Right ventricle myocardium superior (tissue), 1 donor: ENCODE measurements at regions not wholly inside any gene's neighbourhood (a gene's known extent, or its start where the extent isn't known, plus 50 kb on each side); places are given as distances from the start of the nearest gene placed in this dataset.
"Not testable (repeated sequence)": the region's sequence is repeated elsewhere in the genome, so short reads cannot be mapped to it uniquely, and the experiment has no call there.

Experiments used
- ATAC-seq: fragments of 200-7000 bp; cut with Tn5 transposase; one replicate; pipeline ENCODE4 v1.9.1; 2020; ENCODE audit warnings: mild to moderate bottlenecking; ENCODE audit not compliant: poor library complexity
- DNase-seq: peaks from one replicate; pipeline ENCODE4 v3.0.0-alpha.2; 2020
- intact Hi-C: fragments of 100-400 bp; cut with DNase I; formaldehyde crosslinking; loops from one replicate; pipeline ENCODE4 v1.11.2; 2022
- donor health status: DM: no; HTN: yes; CAD: no; lungs with severe emphysema.

DNA sequence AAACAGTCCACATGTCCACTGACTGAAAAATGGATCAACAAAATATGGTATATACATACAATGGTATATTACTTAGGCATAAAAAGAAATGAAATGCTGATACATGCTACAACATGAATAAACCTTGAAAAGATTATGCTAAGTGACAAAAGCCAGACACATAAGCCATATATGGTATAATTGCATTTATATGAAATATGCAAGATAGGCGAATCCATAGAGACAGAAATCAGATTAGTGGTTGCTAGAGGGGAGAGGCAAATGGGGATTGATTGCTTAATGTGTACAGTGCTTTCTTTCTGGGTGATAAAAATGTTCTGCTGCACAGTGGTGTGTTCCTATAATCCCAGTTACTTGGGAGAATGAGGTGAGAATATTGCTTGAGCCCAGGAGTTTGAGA lies 171.0 kb downstream of the CYP26B1 start:
- ATAC-seq (no peak), DNase-seq (no peak)
- intact Hi-C loops, result no loop called here

DNA sequence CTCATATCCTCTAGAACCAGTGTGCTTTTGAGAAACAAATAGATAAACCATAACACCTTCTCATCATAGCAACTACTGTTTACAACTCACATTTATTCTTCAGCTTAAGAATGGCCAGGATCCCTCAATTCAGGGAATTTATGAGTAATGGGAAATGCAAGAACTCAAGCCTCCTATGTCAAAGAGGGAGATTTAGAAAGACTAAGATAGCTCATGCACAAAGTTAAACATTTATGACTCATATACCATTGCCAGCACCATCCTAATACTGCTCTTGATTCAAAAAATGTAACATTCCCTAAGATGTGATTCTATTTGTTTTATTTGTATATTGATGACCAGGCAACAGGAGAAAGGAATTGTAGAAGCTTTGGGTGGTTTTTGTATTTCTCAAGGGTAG lies 172.8 kb downstream of the CYP26B1 start:
- DNase-seq (no peak), ATAC-seq (no peak)
- intact Hi-C loops, result no loop called here

DNA sequence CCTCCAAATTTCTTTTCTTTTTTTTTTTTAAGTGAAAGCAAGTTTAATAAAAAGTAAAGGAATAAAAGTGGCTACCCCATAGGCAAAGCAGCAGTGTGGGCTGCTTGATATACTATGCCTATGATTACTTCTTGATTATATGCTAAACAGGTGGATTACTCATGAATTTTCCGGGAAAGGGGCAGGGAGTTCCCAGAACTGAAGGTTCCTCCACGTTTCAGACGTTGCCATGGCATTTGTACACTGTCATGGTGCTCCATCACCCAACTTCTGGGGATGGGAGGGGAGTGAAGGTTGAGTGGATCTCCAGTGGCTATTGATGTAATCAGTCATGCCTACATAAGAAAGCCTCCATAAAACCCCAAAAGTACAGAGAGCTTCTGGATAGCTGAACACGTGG lies 176.2 kb downstream of the CYP26B1 start:
- no peak for DNase-seq
- no peak for ATAC-seq
- intact Hi-C loops, result no loop called here

DNA sequence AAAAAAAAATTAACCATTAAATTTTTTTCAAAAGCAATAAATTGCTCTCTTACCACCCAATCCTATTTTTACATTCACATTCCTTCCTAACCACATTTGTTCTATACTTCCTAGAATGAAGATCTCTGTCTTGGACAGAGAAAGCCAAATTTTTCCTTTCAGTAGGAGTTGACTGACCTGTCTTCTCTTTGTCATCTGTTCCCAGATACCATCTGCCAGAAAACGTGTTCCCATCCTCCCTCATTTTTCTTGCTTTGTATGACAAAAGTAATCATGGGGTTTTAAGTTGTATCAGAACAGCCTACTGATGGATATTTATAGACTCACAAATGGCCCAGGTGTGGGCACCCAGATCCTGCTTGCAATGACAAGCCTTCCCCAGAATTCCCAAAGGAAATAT lies 182.1 kb downstream of the CYP26B1 start:
- no peak for ATAC-seq
- intact Hi-C loops, result no loop called here
- no peak for DNase-seq

DNA sequence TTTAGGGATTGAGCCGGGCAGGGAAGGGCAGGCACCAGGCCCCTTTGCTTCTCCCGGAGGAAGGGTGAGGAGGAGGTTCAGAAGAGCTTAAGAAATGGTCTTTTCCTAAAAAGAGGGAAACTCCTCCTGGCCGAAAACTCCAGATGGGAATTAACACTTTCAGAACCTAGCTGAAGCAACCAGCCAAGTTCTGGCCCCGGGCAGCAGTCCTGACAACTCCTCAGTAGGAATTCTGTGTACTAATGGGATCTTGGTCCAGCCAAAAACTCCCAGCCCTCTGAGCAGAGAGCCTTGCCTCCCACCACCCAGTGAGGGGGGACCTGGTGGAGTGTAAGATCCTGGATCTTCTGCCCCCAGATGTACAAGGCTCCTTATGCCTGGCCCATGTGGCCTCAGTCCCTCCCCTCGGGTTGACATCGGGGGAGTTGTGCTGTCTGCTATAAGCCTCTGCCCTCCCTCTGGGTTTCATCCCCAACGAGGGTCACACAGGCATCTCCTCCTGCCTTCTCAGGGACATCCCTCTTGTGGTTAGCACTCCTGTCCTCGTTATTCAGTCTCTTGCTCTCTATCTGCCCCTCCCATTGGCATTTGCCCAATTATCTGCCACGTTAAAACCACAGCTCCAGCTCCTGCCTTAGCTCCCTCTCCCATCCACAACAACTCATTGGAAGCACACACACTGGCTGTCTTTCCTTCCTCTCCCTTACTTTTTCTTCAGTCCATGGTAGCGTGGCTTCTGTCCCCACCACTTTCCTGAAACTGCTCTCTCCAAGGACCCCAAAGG lies 184.6 kb downstream of the CYP26B1 start:
- intact Hi-C loops, result no loop called here
- ATAC-seq (no peak), DNase-seq (no peak)

DNA sequence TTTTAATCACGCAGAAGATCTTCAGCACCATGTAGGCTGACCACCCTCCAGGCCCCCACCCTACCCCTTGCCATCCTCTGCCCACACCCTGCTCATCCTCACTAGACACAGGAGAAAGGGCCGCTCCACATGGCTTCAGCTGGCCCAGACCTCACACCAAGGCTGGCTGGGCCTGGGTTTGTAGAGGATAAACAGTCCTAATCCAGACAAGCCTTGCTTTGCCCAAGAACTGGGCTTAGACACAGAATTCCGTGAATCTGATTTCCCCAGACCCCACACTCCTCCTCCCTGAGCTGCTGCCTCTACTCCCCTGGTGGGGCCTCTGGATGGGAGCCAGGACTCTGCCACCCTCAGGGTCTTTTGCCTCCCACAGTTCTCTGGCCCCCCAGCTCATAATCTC lies 185.3 kb downstream of the CYP26B1 start:
- intact Hi-C loops, result no loop called here
- DNase-seq (no peak), ATAC-seq (no peak)

DNA sequence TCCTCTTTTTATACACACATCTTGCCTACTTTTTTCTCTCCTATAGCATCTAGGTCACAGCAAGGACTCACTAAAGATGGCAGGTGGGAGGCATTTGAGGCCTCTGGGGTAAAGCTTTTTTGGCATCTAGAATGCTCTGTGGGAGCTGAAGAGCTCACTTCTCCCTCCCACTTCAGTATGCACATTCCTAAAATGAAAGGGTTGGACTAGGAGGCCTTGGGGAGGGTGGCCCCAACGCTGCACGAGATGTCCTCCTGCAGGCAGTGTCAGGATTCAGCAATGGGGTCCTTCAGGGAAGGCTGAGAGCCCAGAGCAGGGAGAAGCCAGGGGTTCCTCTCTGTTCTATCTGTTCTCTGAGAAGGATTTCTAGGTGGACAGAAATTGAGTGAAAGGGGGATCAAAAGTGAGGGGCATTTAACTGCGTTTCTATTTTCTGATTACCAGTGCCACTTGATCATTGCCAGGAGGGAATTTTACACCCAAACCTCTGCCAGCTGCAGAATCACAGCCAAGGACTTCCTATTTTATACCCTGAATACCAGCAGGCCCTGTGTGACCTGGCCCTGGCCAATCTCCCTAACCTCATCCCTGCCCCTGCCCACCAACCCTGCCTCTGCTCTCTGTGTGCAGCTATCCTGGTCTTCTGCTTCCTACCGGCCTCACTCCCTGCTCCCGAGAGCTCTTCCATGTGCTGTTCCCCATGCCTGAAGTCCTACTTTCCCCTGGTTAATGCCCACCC lies 186.2 kb downstream of the CYP26B1 start:
- intact Hi-C loops, result no loop called here
- peak; percentile 58 for ATAC-seq

DNA sequence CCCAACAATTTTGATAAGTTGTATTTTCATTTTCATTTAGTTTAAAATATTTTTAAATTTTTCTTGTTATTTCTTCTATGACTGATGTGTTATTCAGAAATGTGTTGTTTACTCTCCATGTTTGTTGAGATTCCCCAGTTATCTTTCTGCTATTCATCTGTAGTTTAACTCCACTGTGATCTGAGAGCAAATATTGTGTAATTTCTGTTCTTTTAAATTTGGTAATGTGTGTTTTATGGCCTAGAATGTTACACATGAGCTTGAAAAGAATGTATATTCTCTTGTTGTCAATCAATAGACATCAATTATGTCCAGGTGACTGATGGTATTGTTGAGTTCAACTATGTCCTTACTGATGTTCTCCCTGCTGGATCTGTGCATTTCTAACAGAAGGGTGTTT lies 188.2 kb downstream of the CYP26B1 start:
- DNase-seq, result no peak
- intact Hi-C loops, result no loop called here
- no peak for ATAC-seq

More for the DNA sequence above, 186.2 kb downstream of the CYP26B1 start:
- no peak for DNase-seq

DNA sequence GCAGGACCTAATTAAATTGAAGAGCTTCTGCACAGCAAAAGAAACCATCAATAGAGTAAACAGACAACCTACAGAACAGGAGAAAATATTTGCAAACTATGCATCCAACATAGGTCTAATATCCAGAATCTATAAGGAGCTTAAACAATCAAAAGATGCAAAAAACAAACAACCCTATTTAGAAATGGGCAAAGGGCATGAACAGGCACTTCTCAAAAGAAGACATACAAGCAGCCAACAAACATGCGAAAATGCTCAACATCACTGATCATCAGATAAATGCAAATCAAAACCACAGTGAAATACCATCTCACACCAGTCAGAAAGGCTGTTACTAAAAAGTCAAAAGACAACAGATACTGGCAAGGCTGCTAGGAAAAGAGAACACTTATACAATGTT lies 189.2 kb downstream of the CYP26B1 start:
- intact Hi-C loops, ATAC-seq, DNase-seq: not testable (repeated sequence)

DNA sequence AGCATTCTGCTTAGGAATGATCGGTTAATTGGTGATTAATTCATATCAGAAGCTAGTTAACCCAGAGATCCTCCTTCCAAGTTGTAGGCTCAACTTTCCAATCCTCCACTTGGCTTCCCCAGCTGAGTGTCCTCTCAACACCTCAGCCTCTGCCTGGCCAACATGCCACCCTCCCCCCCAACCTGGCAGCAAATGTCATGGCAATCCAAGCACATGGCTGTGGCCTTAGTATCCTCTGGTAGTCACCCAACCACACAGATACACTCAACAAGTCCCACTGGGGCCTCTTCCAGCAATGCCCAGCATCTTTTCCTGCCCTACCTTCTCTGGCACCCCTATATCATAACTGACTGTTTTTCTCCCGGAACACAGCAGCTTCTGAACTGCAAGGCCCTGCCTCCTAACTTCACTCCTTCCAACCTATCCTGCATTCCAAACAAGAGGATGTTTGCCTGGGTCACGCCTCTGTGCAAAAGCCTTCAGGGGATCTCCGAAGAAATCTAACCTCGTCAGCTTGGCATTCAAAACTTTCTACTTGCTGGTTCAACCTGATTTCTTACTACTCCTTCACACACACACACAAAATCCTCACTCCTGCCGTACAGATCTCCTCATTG lies 195.0 kb downstream of the CYP26B1 start:
- DNase-seq (no peak), ATAC-seq (no peak)
- intact Hi-C loops, result no loop called here

DNA sequence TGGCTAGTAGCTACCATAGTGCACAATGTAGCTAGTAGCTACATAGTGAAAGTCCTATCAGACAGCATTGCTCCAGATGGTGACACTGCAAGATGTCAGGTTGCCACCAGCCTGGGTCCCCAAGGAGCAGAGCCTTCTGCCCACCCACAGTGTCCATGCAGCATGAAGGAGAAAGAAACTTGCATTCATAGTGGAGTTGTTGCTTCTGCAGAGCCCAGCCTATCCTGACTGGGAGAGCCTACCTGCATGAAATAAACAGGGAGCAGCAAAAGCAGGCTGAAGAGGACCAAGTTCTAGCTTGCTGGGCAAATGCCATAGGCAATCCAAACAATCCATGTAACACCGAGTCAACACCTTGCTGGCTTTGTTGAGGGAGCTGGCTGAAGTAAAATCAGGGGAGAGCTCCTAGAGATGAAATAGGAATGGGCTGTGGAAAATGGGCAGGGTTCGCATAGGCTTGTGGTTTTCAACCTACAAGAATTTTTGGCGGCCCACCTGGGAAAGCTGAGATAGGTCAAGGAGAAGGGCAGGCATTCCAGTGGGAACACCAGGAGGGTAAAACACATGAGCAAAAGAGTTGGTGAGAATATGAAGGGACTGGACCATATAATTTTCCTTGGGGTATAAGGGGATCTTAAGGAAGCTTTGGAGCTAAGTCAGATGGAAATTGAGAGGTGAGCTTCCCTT lies 195.8 kb downstream of the CYP26B1 start:
- no peak for ATAC-seq
- intact Hi-C loops, result no loop called here
- DNase-seq, result no peak

DNA sequence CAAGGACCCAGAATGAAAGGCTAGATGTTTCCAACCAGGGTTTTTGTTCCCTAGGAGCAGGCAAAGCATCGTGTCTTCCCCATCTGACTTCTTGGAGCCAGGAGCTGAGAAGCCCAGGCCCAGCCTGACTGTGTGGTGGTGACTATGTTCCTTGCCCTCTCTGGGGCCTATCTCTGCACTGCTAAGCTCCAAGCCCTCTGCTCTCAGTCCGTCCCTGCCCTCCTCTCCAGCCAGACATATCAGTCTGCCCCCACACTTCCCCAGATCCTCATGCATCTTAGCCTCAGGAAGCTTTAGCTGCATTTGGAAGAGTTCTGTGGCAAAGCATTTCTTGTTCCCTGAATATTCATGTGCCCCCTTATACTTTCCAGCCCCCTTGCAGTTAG lies 196.6 kb downstream of the CYP26B1 start:
- no peak for ATAC-seq
- no peak for DNase-seq
- intact Hi-C loops, result no loop called here

DNA sequence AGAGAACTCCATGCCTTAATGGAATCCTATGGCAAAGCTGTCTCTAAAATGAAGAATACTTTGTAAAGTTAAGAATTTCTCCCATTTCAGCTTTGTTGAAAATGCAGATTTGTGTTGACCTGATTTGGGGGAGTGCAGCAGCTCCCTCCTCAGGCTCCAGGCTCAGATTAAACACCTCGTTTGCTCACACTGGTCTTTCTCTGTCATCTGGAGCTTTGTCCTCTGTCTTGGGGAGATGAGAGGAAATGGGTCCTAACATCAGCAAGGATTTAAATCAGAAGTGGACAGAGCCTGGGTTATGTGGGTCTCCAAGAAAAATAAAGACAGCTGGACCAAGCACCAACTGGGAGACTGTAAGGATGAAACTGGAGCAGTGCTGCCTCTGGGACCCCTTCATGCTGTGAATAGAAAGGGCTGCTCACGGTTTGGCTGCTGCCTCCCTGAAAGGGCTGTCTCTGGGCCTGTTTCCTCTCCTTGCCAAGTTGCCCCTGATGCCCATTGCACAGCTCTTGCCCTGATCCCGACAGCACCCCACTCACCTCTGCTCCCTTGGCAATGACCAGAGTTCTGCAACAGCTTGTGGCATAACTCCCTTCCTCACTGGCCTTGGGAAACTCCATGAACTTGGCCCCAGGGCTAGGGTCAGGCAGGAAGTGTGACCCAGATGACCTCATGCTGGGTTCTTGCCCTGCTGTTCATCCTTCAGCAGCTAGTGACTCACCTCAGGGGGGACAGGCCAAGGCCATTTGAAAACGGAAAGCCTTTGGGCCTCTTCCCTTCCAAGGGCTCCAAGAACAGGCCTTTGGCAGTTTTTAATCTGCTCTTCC lies 197.2 kb downstream of the CYP26B1 start:
- intact Hi-C loops, result no loop called here
- DNase-seq, result peak; percentile 85
- peak; percentile 90 for ATAC-seq

DNA sequence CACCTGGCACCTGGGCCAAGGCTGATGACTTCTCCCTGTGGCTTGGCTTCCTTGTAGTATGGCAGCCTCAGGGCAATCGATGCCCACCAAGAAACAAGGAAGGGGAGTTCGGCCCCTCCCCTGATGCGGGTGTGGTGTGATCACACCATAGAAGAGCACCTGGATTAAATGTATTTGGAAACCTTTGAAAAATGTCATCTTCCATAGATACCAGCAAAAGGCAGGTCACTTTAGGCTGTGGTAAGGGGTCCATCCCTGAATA lies 198.2 kb downstream of the CYP26B1 start:
- DNase-seq, result no peak
- ATAC-seq, result no peak
- intact Hi-C loops, result no loop called here

DNA sequence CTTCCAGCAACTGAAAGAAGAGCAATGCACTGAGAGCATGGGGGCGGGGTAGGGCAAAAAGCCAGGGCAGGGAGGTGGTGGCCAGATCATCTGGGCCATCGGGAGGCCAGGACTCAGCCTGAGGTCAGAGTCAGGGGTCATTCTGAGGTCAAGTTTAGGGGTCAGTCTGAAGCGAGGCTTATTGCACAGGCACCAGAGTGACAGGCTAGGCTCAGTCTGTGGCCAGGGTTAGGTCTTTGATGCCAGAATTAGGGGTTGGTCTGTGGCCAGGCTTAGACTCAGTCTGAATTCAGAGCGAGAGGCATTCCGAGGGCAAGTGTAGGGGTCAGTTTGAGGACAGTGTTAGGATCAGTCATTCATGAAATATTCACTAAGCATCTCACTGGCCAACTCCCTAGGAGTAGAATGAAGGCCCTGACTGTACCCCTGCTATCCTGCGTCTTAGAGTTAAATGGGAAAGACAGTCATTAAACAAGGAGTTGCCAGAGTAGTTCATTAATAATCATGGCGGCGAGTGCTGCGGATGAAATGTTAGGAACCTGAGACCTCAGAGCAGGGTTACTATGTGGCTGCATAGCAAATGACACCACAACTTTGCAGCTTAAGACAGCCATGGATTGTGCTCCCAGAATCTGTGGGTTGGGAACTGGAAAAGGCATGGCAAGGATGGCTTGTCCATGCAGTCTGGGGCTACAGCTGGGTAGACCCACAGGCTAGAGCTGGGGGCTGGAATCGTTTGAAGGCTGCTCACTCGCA lies 198.7 kb downstream of the CYP26B1 start:
- peak; percentile 61 for ATAC-seq
- DNase-seq, result peak; percentile 60
- intact Hi-C loops, result no loop called here

DNA sequence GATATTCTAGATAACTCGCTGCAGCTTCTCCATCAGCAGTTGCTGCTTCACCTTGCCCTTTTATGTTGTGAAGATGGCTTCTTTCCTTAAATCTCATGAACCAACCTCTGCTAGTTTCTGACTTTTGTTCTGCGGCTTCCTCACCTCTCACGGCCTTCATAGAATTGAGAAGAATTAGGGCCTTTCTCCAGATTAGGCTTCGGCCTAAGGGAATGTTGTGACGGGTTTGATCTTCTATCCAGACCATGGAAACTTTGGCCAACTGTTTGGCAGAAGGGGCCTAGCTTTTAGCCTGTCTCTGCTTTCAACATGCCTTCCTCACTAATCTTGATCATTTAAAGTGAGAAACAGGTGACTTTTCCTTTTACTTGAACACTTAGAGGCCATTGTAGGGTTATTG lies 199.9 kb downstream of the CYP26B1 start:
- intact Hi-C loops, result no loop called here
- DNase-seq, result no peak
- no peak for ATAC-seq

DNA sequence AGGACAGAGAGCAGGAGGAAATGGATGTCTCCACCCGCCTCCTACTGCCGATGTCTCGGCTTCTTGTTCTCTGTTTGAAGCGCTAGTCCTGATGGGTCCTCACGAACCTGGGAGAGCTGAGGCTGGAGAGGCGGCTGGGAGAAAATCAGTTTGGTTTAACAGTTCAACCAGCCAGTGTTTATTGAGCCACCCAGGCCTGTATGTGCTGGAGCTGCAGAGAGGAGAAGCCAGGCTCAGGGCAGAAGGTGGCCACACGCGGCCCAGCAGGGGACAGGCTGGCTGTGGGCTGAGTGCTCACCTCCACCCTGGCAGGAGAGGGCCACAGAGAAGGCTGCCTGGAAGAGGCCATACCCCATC lies 202.1 kb downstream of the CYP26B1 start:
- intact Hi-C loops, result no loop called here
- ATAC-seq (no peak), DNase-seq (no peak)
